Neutrophil (primary cell): ENCODE measurements at regions not wholly inside any gene's neighbourhood (a gene's known extent, or its start where the extent isn't known, plus 50 kb on each side); places are given as distances from the start of the nearest gene placed in this dataset.

Source experiments
- H3K27ac ChIP-seq: fragments of 200-600 bp; sonication (generic); 2 replicates; pipeline ENCODE4 v1.5.1; 2016; ENCODE audit warnings: mild to moderate bottlenecking, moderate library complexity
- H3K27me3 ChIP-seq: fragments of 200-600 bp; sonication (generic); 2 replicates; pipeline ENCODE4 v1.6.0; 2016; ENCODE audit warnings: mild to moderate bottlenecking
- H3K36me3 ChIP-seq: fragments of 200-600 bp; sonication (generic); 2 replicates; pipeline ENCODE4 v1.5.1; 2017
- H3K4me1 ChIP-seq, 2 experiments: fragments of 200-600 bp in 1 of 2; sonication (generic) in 1 of 2; 1 replicate in 1 of 2; 2 replicates in 1 of 2; pipeline versions ENCODE4 v1.5.1 to v1.6.1; 2013 to 2016; ENCODE audit warnings: low read depth in 1 of 2, low read length in 1 of 2, mild to moderate bottlenecking in 1 of 2, moderate library complexity in 1 of 2; ENCODE audit not compliant: control insufficient read depth in 1 of 2, insufficient read depth in 1 of 2
- H3K4me3 ChIP-seq, 2 experiments: fragments of 200-600 bp in 1 of 2; sonication (generic) in 1 of 2; 1 replicate in 1 of 2; 2 replicates in 1 of 2; pipeline ENCODE4 v1.5.1; 2013 to 2016; ENCODE audit warnings: low read depth in 1 of 2, low read length in 1 of 2, mild to moderate bottlenecking in 1 of 2, moderate library complexity in 1 of 2
- H3K9me3 ChIP-seq: fragments of 200-600 bp; sonication (generic); 2 replicates; pipeline ENCODE4 v1.5.1; 2016
- CTCF ChIP-seq: fragments of 200-600 bp; sonication (generic); IDR thresholded peaks from 2 replicates; pipeline ENCODE4 v1.5.1; 2016; ENCODE audit warnings: antibody characterized with exemption

DNA sequence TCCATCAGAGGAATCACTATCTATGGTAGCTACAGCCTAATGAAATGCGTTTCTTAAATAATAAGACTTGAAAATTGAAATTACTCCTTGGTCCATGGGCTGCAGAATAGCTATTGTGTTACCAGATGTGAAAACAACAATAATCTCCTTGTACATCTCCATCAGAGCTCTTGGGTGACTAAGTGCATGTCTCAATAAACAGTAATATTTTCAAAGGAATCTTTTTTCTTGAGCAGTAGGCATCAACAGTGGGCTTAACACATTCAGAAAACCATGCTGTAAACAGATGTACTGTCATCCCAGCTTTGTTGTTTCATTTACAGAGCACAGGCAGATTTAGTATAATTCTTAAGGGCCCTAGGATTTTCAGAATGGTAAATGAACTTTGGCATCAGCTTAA is 67.3 kb downstream of the GLUD2 start:
- no peaks in the 10 kb centered on the region for H3K4me1 ChIP-seq
- no peaks in the 10 kb centered on the region for H3K9me3 ChIP-seq
- no peak overlapping the region for H3K27ac ChIP-seq
- TF ChIP-seq CTCF: no peak
- no peaks in the 10 kb centered on the region for H3K27me3 ChIP-seq
- no peak overlapping the region for H3K4me3 ChIP-seq
- H3K36me3 ChIP-seq: no peaks in the 10 kb centered on the region

DNA sequence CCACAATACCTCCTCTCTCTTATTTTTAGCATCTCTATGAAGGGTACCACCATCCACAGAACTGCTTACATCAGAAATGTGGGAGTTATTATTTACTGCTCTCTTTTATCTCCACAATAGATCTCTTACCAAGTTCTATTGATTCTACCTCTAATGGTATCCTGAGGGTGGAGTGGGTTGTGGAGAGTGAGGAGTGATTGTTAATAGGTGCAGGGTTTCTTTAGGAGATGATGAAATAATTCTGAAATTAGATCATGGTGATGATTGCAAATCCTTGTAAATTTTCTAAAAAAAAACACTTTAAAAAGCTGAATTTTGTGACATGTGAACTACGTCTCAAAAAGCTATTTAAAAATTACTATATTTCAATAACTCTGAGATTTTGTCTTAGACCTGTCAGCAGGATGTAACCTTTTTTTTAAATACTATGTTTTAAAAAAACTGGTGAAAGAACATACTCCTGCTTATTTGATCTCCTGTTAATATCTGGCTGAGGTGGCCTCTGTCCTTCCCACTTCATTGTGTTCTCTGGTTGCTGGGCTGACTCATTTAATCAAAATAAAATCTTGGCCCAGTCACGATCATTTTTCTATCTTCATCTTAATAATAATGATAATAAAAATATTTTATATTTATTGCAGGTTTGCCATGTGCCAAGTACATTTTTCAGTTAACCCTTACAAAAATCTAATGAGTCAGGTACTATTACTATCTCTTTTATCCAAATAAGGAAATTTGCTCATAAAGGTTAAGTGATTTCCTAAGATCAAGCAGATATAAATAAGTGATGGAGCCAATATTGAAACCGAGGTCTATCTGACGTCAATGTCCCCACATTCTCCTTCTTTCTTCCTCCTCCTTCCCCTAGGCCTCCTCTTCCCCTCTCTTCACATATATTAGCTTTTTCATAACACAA is 73.5 kb downstream of the GLUD2 start:
- no peaks in the 10 kb centered on the region for H3K4me1 ChIP-seq
- no peaks in the 10 kb centered on the region for H3K36me3 ChIP-seq
- no peak for TF ChIP-seq CTCF
- no peak overlapping the region for H3K27ac ChIP-seq
- no peak overlapping the region for H3K4me3 ChIP-seq
- H3K9me3 ChIP-seq: no peaks in the 10 kb centered on the region
- H3K27me3 ChIP-seq: no peaks in the 10 kb centered on the region

DNA sequence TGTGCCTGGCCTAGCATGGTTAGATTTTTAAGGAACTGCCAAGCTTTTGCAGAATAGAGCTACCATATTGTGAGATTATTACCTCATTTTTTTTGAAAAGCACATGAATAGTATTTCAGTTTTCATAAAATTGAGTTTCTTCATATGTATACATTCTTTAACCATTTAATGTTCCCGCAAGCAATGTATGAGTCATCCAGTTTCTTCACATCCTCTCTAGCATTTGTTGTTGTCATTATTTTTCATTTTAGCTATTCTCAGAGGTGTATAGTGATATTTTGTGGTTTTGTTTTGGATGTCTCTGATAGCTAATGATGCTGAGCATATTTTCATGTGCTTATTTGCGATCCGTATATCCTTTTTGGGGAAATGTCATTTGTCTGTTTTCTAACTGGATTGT is 74.9 kb downstream of the GLUD2 start:
- Histone ChIP-seq H3K27ac (no peak overlapping the region), H3K36me3 (no peaks in the 10 kb centered on the region), H3K4me3 (no peak overlapping the region), H3K9me3 (no peaks in the 10 kb centered on the region), H3K27me3 (no peaks in the 10 kb centered on the region), H3K4me1 (no peaks in the 10 kb centered on the region)
- no peak for TF ChIP-seq CTCF

DNA sequence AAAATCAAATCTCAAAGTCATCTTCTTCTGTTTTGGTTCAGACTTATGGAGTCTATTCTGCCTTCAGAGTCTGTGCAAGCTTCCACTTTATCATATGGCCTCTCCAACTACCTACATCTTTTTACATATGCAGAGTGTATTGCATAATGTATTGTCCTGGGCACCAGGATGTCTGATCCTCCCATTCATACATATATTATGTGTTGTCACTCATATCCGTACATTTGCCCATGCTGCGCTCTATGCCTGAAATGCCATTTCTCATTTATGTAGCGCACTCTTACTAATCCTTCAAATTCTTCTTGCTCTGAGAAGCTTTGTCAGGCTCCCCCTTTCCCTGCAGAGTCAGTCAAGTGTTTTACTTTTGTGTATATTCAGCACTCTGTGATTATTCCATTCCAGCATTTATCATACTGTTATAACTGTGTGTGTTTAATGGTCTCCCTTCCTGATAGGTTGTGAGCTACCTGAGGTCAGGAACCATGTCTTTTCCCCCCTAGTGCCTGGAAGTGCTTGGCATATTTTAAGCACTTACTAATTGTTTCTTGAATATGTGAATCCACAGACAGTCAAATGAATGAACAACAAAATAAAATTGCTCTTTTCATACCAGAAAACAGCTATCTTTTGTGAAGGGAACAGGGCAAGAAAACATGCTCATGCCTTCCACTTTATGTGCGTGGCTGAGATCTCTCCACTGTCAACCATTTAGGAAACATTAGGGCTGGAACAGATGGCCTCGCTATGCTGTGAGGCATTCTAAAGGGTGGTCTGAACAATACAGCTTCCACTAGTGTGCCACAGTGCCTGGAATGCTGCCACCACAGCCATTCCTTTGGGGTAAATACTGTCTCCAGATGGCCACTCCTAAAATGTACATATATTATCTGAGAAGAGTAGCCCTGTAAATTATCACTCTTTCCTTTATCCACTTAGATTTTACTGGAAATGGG is 81.8 kb downstream of the GLUD2 start:
- H3K4me1 ChIP-seq: no peaks in the 10 kb centered on the region
- no peak overlapping the region for H3K4me3 ChIP-seq
- H3K36me3 ChIP-seq: no peaks in the 10 kb centered on the region
- TF ChIP-seq CTCF: no peak
- H3K27ac ChIP-seq: no peak overlapping the region
- no peaks in the 10 kb centered on the region for H3K27me3 ChIP-seq
- H3K9me3 ChIP-seq: no peaks in the 10 kb centered on the region

- Histone ChIP-seq H3K4me3 (no peak overlapping the region), H3K9me3 (no peaks in the 10 kb centered on the region), H3K36me3 (no peaks in the 10 kb centered on the region), H3K27ac (no peak overlapping the region), H3K27me3 (no peaks in the 10 kb centered on the region), H3K4me1 (no peaks in the 10 kb centered on the region)
- TF ChIP-seq CTCF: no peak
Measured at GRCh38 chrX:121132675-121133074, 85.3 kb downstream of the GLUD2 start.
